Retina (tissue), 1 donor: ENCODE measurements at regions not wholly inside any gene's neighbourhood (a gene's known extent, or its start where the extent isn't known, plus 50 kb on each side); places are given as distances from the start of the nearest gene placed in this dataset.
"Not testable (repeated sequence)": the region's sequence is repeated elsewhere in the genome, so short reads cannot be mapped to it uniquely, and the experiment has no call there.

Experiments used
- DNase-seq: peaks from one replicate; pipeline ENCODE4 v3.0.0-alpha.2; 2016

GRCh38 chr6:170006900-170007467 lies 255.6 kb downstream of the ERMARD start:
- DNase-seq: peak; percentile 68

- no peak for DNase-seq
These were observed 254.9 kb downstream of the ERMARD start for GRCh38 chr6:170006071-170006899.

- DNase-seq: no peak
These were observed 254.2 kb downstream of the ERMARD start for GRCh38 chr6:170005665-170006064.

- DNase-seq: no peak
These were observed 253.3 kb downstream of the ERMARD start for GRCh38 chr6:170004585-170005210.

GRCh38 chr6:170003451-170004160 lies 252.2 kb downstream of the ERMARD start:
- DNase-seq: no peak

- no peak for DNase-seq
These were observed 251.6 kb downstream of the ERMARD start for GRCh38 chr6:170003027-170003426.

GRCh38 chr6:170001782-170002181 lies 250.4 kb downstream of the ERMARD start:
- not testable (repeated sequence) for DNase-seq

- DNase-seq: no peak
These were observed 248.8 kb downstream of the ERMARD start for GRCh38 chr6:170000071-170000843.

- DNase-seq: no peak
These were observed 247.9 kb downstream of the ERMARD start for GRCh38 chr6:169999367-169999766.

- no peak for DNase-seq
These were observed 247.0 kb downstream of the ERMARD start for GRCh38 chr6:169998457-169998856.

GRCh38 chr6:169997930-169998218 lies 246.5 kb downstream of the ERMARD start:
- DNase-seq: no peak

GRCh38 chr6:169997187-169997929 lies 245.9 kb downstream of the ERMARD start:
- no peak for DNase-seq

GRCh38 chr6:169996378-169997051 lies 245.1 kb downstream of the ERMARD start:
- no peak for DNase-seq

GRCh38 chr6:169994739-169995138 lies 243.3 kb downstream of the ERMARD start:
- DNase-seq: no peak

- no peak for DNase-seq
These were observed 242.5 kb downstream of the ERMARD start for GRCh38 chr6:169993861-169994481.

GRCh38 chr6:169991913-169992312 lies 240.5 kb downstream of the ERMARD start:
- no peak for DNase-seq

GRCh38 chr6:169991031-169991390 lies 239.6 kb downstream of the ERMARD start:
- DNase-seq: no peak

GRCh38 chr6:169990095-169991030 lies 238.9 kb downstream of the ERMARD start:
- no peak for DNase-seq

- no peak for DNase-seq
These were observed 238.2 kb downstream of the ERMARD start for GRCh38 chr6:169989594-169989993.
